HL-60 (cell line): ENCODE measurements at regions not wholly inside any gene's neighbourhood (a gene's known extent, or its start where the extent isn't known, plus 50 kb on each side); places are given as distances from the start of the nearest gene placed in this dataset.

Experiments used
- DNase-seq, 2 experiments: peaks; one replicate each; pipeline ENCODE4 v3.0.0-alpha.2; 2010 to 2020; ENCODE audit warnings: low read depth in 1 of 2, low spot score in 1 of 2
- H3K27ac ChIP-seq: fragments of 250-450 bp; sonication (Bioruptor Pico); replicated peaks from 2 replicates; pipeline ENCODE4 v1.5.1; 2020; ENCODE audit warnings: mild to moderate bottlenecking, moderate library complexity
- H3K27me3 ChIP-seq: fragments of 250-450 bp; sonication (Bioruptor Pico); 2 replicates; pipeline ENCODE4 v1.5.1; 2021; ENCODE audit warnings: mild to moderate bottlenecking, moderate library complexity; ENCODE audit not compliant: insufficient read depth, poor library complexity, severe bottlenecking
- H3K4me3 ChIP-seq: replicated peaks from 2 replicates; pipeline ENCODE4 v1.5.1; 2011; ENCODE audit warnings: mild to moderate bottlenecking, control low read depth, low read length; ENCODE audit not compliant: insufficient read depth
- CTCF ChIP-seq: IDR thresholded peaks from one replicate; pipeline ENCODE4 v1.5.1; 2011; ENCODE audit warnings: low read length, control low read depth, inconsistent platforms; ENCODE audit not compliant: insufficient read depth
- GABPA ChIP-seq: IDR thresholded peaks from 2 replicates; pipeline ENCODE4 v1.6.1; 2012; ENCODE audit warnings: low read depth
- POLR2AphosphoS5 ChIP-seq: IDR thresholded peaks from 2 replicates; pipeline ENCODE4 v1.6.1; 2012; ENCODE audit warnings: low read depth
- REST ChIP-seq: IDR thresholded peaks from 2 replicates; pipeline ENCODE4 v1.6.1; 2012; ENCODE audit warnings: low read depth; ENCODE audit not compliant: insufficient replicate concordance
- SPI1 ChIP-seq: IDR thresholded peaks from 2 replicates; pipeline ENCODE4 v1.6.1; 2012; ENCODE audit warnings: low read depth, mild to moderate bottlenecking, borderline replicate concordance

- Histone ChIP-seq H3K4me3 (no peak overlapping the region), H3K27me3 (peaks cover 2% of the 10 kb centered on the region), H3K27ac (no peak overlapping the region)
- no peak for DNase-seq
- no peak for TF ChIP-seq POLR2AphosphoS5
- TF ChIP-seq GABPA = no peak
- TF ChIP-seq SPI1 = no peak
- TF ChIP-seq REST = no peak
- TF ChIP-seq CTCF = no peak
These were observed 243.2 kb upstream of the EDA2R start for GRCh38 chrX:66882101-66882500.

- no peak overlapping the region for H3K4me3 ChIP-seq
- TF ChIP-seq POLR2AphosphoS5 (no peak), REST (no peak), SPI1 (no peak), GABPA (no peak), CTCF (no peak)
- H3K27ac ChIP-seq = no peak overlapping the region
- no peak for DNase-seq
- peaks cover 2% of the 10 kb centered on the region for H3K27me3 ChIP-seq
These were observed 237.9 kb upstream of the EDA2R start for GRCh38 chrX:66876776-66877175.

- peaks cover 2% of the 10 kb centered on the region for H3K27me3 ChIP-seq
- H3K27ac ChIP-seq = no peak overlapping the region
- DNase-seq = no peak
- H3K4me3 ChIP-seq = no peak overlapping the region
- TF ChIP-seq POLR2AphosphoS5 (no peak), CTCF (no peak), SPI1 (no peak), GABPA (no peak), REST (no peak)
These were observed 233.9 kb upstream of the EDA2R start for GRCh38 chrX:66872771-66873170.
